ENCODE measurements at regions not wholly inside any gene's neighbourhood (a gene's known extent, or its start where the extent isn't known, plus 50 kb on each side); places are given as distances from the start of the nearest gene placed in this dataset.

GRCh38 chr20:58129721-58130151, 98.7 kb downstream of the ANKRD60 start:
- CTCF ChIA-PET (ENCODE audit: partially characterized antibody): interaction anchor here (1.2 to 4.3 kb wide), 10 partner anchors 8 to 603 kb away, joined by 3 to 16 read pairs (median 5); no protein-coding TSS in a partner anchor
- Histone ChIP-seq H3K4me3 (ENCODE audit: extremely low read depth in 1 of 4, insufficient read depth in 2 of 4, low read depth in 3 of 4, low read length in 4 of 4) (no peak overlapping the region), H3K23me2 (ENCODE audit: low read depth, low read length) (no peaks in the 10 kb centered on the region), H2BK20ac (ENCODE audit: low read length) (0 out of 2 replicates have a peak overlapping the region, but pooled peaks have one; percentile 48), H3K4ac (replicated peaks; ENCODE audit: insufficient read length, low read depth, low read length) (no peak overlapping the region), H3K79me1 (ENCODE audit: low read depth, low read length) (no peaks in the 10 kb centered on the region), H3K27me3 (replicated peaks in 1 of 4; ENCODE audit: control insufficient read depth in 3 of 4, extremely low read depth in 1 of 4, insufficient read depth in 3 of 4, low read length in 3 of 4) (no peaks in the 10 kb centered on the region; a peak in 1 of 7 replicates), H2AK5ac (ENCODE audit: low read depth, low read length) (no peak overlapping the region), H2BK120ac (replicated peaks; ENCODE audit: low read depth, low read length) (no peak overlapping the region), H3K4me2 (ENCODE audit: insufficient read depth in 1 of 2, low read depth in 2 of 2, low read length in 2 of 2) (no peak overlapping the region), H3K23ac (ENCODE audit: insufficient read length) (no peak overlapping the region), H2BK12ac (ENCODE audit: low read depth, low read length) (no peak overlapping the region), H3K36me3 (ENCODE audit: control insufficient read depth in 2 of 4, insufficient read depth in 4 of 4, low read length in 3 of 4) (no peaks in the 10 kb centered on the region), H3K9ac (replicated peaks in 1 of 4; ENCODE audit: extremely low read depth in 1 of 4, low read depth in 3 of 4, low read length in 3 of 4) (no peak overlapping the region), H3K56ac (replicated peaks; ENCODE audit: insufficient read length, low read depth, low read length) (no peak overlapping the region), H4K20me1 (replicated peaks in 1 of 2; ENCODE audit: control insufficient read depth in 1 of 2, insufficient read depth in 2 of 2, low read length in 2 of 2) (no peaks in the 10 kb centered on the region), H2AFZ (ENCODE audit: low read length) (peak overlapping the region; percentile 25; the same call in 1 of the 2 replicates), H3K4me1 (replicated peaks in 1 of 4; ENCODE audit: control insufficient read depth in 3 of 4, insufficient read depth in 4 of 4, low read length in 3 of 4) (peaks cover 4 to 9% (median 5%) of the 10 kb centered on the region in 4 experiments; a peak in 4 of 7 replicates), H3K9me3 (ENCODE audit: insufficient read depth in 2 of 2, low read depth in 1 of 2, low read length in 1 of 2) (no peaks in the 10 kb centered on the region), H2BK15ac (ENCODE audit: low read length) (no peak overlapping the region), H2BK5ac (ENCODE audit: low read depth, low read length) (no peak overlapping the region), H3K14ac (ENCODE audit: insufficient read length) (no peak overlapping the region), H4K8ac (ENCODE audit: extremely low read depth, insufficient read depth, low read length) (no peak overlapping the region), H4K91ac (replicated peaks; ENCODE audit: insufficient read length, low read length) (no peak overlapping the region), H3K79me2 (ENCODE audit: control insufficient read depth in 1 of 2, insufficient read depth in 2 of 2, low read length in 2 of 2) (no peaks in the 10 kb centered on the region), H4K5ac (ENCODE audit: insufficient read length, low read depth, low read length) (no peak overlapping the region), H3K27ac (ENCODE audit: low read depth, low read length) (no peak overlapping the region), H3K18ac (ENCODE audit: extremely low read depth, low read length) (no peak overlapping the region)
- POLR2A ChIA-PET (ENCODE audit: partially characterized antibody): interaction anchor here (0.8 kb wide), 1 partner anchor 18 kb away, joined by 3 read pairs; no protein-coding TSS in a partner anchor
- FAIRE-seq (no peak), DNase-seq (ENCODE audit: low read depth in 1 of 2, low spot score in 2 of 2) (peak in 1 of 2 experiments; percentile 42)
- 82% methylated on average over 10 of the region's 13 CpGs; no CpG with 5 or more reads in 1 of the 2 experiments for WGBS, 2 experiments (ENCODE audit: extremely low coverage in 1 of 2, insufficient coverage in 1 of 2, insufficient read length in 1 of 2, insufficient replicate concordance in 2 of 2, low coverage in 1 of 2, low lambda C conversion rate in 2 of 2, missing lambda C conversion rate in 1 of 2)
- no peak for TF ChIP-seq NRF1 (IDR thresholded peaks at IDR 0.05; ENCODE audit: low read depth, low read length)
- TF ChIP-seq GTF2F1 (IDR thresholded peaks at IDR 0.05; ENCODE audit: borderline replicate concordance, low read depth, low read length): no peak
- no peak for TF ChIP-seq SIX5 (IDR thresholded peaks at IDR 0.05; ENCODE audit: low read depth, low read length)
- TF ChIP-seq SIN3A (conservative IDR thresholded peaks at IDR 0.05 in 1 of 2, IDR thresholded peaks at IDR 0.05 in 1 of 2; ENCODE audit: low read depth in 1 of 2, low read length in 2 of 2): no peak
- TF ChIP-seq BACH1 (IDR thresholded peaks at IDR 0.05; ENCODE audit: low read length): no peak
- no peak for TF ChIP-seq CTCF (IDR thresholded peaks at IDR 0.05; ENCODE audit: control extremely low read depth in 1 of 3, insufficient read depth in 1 of 3, low read depth in 1 of 3, low read length in 3 of 3)
- TF ChIP-seq SRF (IDR thresholded peaks at IDR 0.05; ENCODE audit: low read depth, low read length): no peak
- no peak for TF ChIP-seq TEAD4 (IDR thresholded peaks at IDR 0.05; ENCODE audit: low read depth, low read length)
- no peak for TF ChIP-seq NANOG (IDR thresholded peaks at IDR 0.05; ENCODE audit: insufficient read depth, low read depth, low read length, poor library complexity, severe bottlenecking)
- no peak for TF ChIP-seq EZH2 (IDR thresholded peaks at IDR 0.05; ENCODE audit: low read depth, low read length, severe bottlenecking)
- TF ChIP-seq ASH2L (IDR thresholded peaks at IDR 0.05; ENCODE audit: low read length): no peak

Data from H1 (cell line).